Activated T-cell treated with anti-CD3 and anti-CD28 coated beads, Interleukin-2, amount 50 U/mL, for 72 hours (primary cell): ENCODE measurements at regions not wholly inside any gene's neighbourhood (a gene's known extent, or its start where the extent isn't known, plus 50 kb on each side); places are given as distances from the start of the nearest gene placed in this dataset.

Source experiments
- ATAC-seq, 2 donors: fragments of 150-1000 bp; cut with Tn5 transposase; replicated peaks in 1 of 2; 2 replicates each; pipeline ENCODE4 v1.10.0; 2021; ENCODE audit warnings: moderate library complexity in 2 of 2, mild to moderate bottlenecking in 1 of 2
- DNase-seq, 2 donors: peaks; one replicate each; pipeline ENCODE4 v3.0.0; 2021 to 2022; ENCODE audit warnings: mixed read lengths in 1 of 2
- H3K27ac Mint-ChIP-seq: one replicate; pipeline ENCODE4 v1.8.0; 2022; ENCODE audit warnings: mild to moderate bottlenecking, moderate library complexity, mixed read lengths
- H3K27me3 Mint-ChIP-seq: one replicate; pipeline ENCODE4 v1.8.0; 2022; ENCODE audit warnings: low read depth, mixed read lengths
- H3K36me3 Mint-ChIP-seq, 2 donors: one replicate each; pipeline ENCODE4 v1.8.0; 2022; ENCODE audit warnings: mixed read lengths in 2 of 2, mild to moderate bottlenecking in 1 of 2; ENCODE audit not compliant: insufficient read depth in 2 of 2
- H3K4me1 Mint-ChIP-seq: one replicate; pipeline ENCODE4 v1.8.0; 2022; ENCODE audit warnings: low read depth, mixed read lengths
- H3K4me3 Mint-ChIP-seq, 2 donors: one replicate each; pipeline ENCODE4 v1.8.0; 2022; ENCODE audit warnings: mild to moderate bottlenecking in 2 of 2, mixed read lengths in 2 of 2, moderate library complexity in 2 of 2
- H3K9me3 Mint-ChIP-seq, 2 donors: one replicate each; pipeline ENCODE4 v1.8.0; 2022; ENCODE audit warnings: mixed read lengths in 2 of 2

DNA sequence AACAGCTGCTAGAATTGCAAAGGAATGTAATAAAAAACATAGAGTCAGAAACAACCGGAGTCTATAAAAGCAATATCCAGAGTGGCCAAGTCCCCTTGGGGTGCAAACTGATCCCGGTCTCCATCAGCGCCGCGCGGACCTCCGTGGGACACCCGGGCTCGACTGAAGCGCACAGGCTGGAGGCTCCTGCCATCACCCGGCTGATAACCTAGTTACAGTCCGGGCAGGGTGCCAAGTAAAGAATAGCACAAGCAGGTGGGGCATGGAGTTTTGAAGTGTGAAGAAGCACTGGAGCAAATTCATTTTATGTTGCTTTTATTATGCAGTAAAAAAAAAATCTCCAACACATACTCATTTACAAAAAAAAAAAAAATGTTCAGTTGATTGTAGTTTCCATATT, 205.1 kb upstream of the GMDS start:
- DNase-seq = no peak
- H3K27ac Mint-ChIP-seq = no peak overlapping the region
- no peaks in the 10 kb centered on the region for H3K36me3 Mint-ChIP-seq
- H3K9me3 Mint-ChIP-seq = no peaks in the 10 kb centered on the region
- H3K4me3 Mint-ChIP-seq = no peak overlapping the region
- peaks cover 15% of the 10 kb centered on the region for H3K27me3 Mint-ChIP-seq
- peaks cover 6% of the 10 kb centered on the region for H3K4me1 Mint-ChIP-seq
- ATAC-seq = no peak

GRCh38 chr6:2449572-2449940, 204.2 kb upstream of the GMDS start:
- H3K4me3 Mint-ChIP-seq = no peak overlapping the region
- peaks cover 6% of the 10 kb centered on the region for H3K4me1 Mint-ChIP-seq
- DNase-seq (no peak), ATAC-seq (no peak)
- peaks cover 15% of the 10 kb centered on the region for H3K27me3 Mint-ChIP-seq
- no peaks in the 10 kb centered on the region for H3K9me3 Mint-ChIP-seq
- no peak overlapping the region for H3K27ac Mint-ChIP-seq
- H3K36me3 Mint-ChIP-seq = no peaks in the 10 kb centered on the region

DNA sequence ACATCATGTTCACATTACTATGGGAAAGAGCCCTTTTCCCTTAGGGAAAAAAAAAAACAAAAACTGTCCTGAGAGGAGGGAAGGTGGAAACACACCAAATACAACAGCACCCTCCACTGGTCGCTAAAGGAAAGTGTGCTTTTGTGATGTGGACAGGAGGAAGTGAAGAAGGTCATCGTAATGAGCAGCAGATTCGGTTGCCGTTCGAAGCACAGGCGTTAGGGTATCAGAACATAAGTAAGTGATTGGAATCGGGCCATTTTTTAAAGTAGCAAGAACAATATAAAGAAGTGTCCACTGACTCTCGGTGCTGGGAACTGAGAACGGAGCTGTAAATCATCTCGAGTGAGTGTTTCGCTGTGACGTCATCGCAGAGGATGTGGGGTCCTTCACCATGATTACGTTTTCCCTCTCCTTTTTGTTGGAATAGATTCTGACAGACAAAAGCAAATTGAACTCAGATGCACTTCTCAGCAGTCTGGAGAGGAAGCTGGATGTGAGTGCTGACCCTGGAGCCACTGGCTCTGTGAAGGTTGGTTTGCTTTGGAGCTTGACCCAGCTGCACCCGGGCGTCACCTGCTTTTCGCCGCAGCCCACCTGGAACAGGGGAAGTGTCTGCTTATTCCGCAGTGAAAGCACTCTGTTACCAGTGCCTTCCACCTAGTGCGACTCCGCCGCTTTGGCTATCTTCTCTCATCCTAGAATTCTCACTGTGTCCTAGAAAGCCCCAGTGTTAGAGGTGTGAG, 203.6 kb upstream of the GMDS start:
- no peaks in the 10 kb centered on the region for H3K9me3 Mint-ChIP-seq
- DNase-seq = peak; percentile 13 to 34

DNA sequence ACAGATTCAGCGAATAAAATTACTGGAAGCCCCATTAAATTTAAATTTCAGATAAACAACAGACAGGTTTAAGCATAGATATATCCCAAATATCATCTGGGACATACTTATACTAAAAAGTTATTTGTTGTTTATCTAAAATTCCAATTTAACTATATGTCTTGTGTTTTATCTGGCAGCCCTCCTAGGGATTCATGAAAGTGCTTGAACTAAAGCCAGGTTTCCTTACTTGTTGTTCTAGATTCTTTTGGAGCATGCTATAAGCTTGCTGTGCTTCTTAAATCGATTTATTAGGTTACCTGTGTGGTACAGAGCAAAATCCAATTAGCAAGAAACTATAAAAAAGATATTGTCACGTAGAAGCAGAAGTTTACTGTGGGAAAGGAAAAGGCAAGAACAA, 202.5 kb upstream of the GMDS start:
- H3K4me1 Mint-ChIP-seq = peaks cover 6% of the 10 kb centered on the region
- no peak overlapping the region for H3K27ac Mint-ChIP-seq
- H3K9me3 Mint-ChIP-seq = no peaks in the 10 kb centered on the region
- DNase-seq = no peak
- no peak overlapping the region for H3K4me3 Mint-ChIP-seq
- peaks cover 15% of the 10 kb centered on the region for H3K27me3 Mint-ChIP-seq
- H3K36me3 Mint-ChIP-seq = no peaks in the 10 kb centered on the region
- ATAC-seq = no peak

More for the DNA sequence above, 203.6 kb upstream of the GMDS start:
- Mint-ChIP-seq H3K4me3 (peak overlapping the region; percentile 36 to 81), H3K36me3 (no peaks in the 10 kb centered on the region), H3K27ac (no peak overlapping the region), H3K4me1 (peaks cover 6% of the 10 kb centered on the region), H3K27me3 (peaks cover 15% of the 10 kb centered on the region)
- ATAC-seq = peak; percentile 47 to 64

GRCh38 chr6:2447318-2447920, 202.0 kb upstream of the GMDS start:
- Mint-ChIP-seq H3K4me1 (peaks cover 6% of the 10 kb centered on the region), H3K9me3 (no peaks in the 10 kb centered on the region), H3K27me3 (peaks cover 15% of the 10 kb centered on the region), H3K4me3 (no peak overlapping the region), H3K36me3 (no peaks in the 10 kb centered on the region), H3K27ac (no peak overlapping the region)
- ATAC-seq (no peak), DNase-seq (no peak)

DNA sequence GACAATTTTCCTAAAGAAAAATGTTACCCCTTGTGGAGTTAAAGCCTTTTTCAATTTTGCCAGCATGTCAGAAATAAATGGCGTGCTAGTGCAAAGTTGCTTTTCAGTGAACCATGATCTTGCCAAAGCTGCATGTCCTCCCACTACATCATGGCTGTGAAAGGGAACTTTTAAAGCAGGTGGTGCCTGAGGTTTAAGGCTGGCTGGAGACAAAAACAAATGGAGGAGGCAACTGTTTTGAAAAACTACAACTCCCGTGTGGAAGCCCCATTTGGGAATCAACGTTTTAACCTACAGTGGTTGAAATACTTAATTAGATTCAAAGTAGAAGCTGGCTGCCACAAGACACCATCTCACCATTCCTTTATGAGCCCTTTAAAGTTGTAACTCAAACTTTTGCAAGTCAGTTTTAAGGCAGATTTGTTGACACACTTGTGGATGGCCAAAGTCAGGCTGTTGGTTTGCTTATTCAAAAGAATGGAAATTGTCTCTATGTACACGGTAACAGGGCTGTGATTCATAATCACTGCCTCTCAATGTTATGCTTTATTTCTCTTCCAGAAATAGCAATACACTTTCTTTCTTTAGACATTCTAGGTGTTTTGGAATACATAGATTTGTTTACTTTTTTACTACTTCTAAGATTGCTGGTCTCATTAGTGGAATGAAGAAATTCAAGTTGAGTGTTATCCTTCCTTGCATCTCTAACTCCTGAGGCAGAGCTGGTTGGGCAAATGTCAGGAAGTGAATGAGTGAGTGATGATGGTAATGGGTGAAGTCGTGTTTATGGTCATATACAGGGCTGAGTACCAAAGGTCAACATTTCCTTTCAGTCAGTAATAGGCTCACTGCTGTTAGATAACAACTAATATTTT, 196.4 kb upstream of the GMDS start:
- Mint-ChIP-seq H3K4me3 (no peak overlapping the region), H3K36me3 (no peaks in the 10 kb centered on the region), H3K4me1 (no peaks in the 10 kb centered on the region), H3K9me3 (no peaks in the 10 kb centered on the region), H3K27ac (no peak overlapping the region), H3K27me3 (no peaks in the 10 kb centered on the region)
- DNase-seq = no peak
- no peak for ATAC-seq

- ATAC-seq = no peak
- Mint-ChIP-seq H3K36me3 (no peaks in the 10 kb centered on the region), H3K27me3 (no peaks in the 10 kb centered on the region), H3K4me3 (no peak overlapping the region), H3K27ac (no peak overlapping the region), H3K9me3 (no peaks in the 10 kb centered on the region), H3K4me1 (no peaks in the 10 kb centered on the region)
- DNase-seq = no peak
Measured at GRCh38 chr6:2440516-2440915, 195.1 kb upstream of the GMDS start.

DNA sequence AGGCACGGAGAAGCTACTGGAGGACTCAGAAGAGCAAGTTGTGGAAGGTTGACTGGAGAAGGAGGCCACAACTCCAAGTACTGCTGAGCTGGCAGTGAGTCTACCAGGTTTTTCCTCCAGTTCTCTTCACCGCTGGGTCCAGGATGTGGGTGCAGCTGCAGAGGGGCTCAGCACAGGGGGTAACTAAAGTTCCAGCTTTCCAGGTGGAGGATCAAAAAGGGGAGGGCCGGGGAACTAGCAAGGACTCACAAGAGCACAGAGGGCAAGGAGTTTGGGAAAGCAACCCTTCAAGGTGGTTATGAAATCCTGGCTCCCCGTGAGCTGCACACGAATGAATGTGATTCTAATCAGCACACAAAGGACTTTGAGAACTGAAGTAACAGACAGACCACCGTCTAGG, 194.2 kb upstream of the GMDS start:
- no peak overlapping the region for H3K4me3 Mint-ChIP-seq
- no peak for DNase-seq
- H3K27me3 Mint-ChIP-seq = no peaks in the 10 kb centered on the region
- no peak for ATAC-seq
- no peak overlapping the region for H3K27ac Mint-ChIP-seq
- no peaks in the 10 kb centered on the region for H3K9me3 Mint-ChIP-seq
- no peaks in the 10 kb centered on the region for H3K36me3 Mint-ChIP-seq
- no peaks in the 10 kb centered on the region for H3K4me1 Mint-ChIP-seq

DNA sequence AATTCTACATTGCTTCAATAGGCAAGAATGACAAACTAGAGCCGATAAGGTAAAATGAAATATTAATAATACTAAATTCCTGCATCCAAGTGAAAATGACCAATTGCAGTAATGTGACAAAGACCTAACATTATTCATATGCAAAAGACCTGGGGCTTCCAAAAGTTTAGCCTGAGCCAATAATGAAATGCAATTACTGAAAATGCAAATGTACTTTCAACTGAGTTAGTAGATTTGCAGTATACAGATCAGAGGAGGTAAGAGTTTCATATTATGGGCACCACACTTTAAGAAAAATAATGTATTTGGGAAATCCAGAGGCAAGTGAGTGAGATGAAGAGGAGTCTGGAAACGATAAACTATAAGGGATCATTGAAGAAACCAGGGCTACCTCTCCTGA, 193.7 kb upstream of the GMDS start:
- no peaks in the 10 kb centered on the region for H3K27me3 Mint-ChIP-seq
- DNase-seq = no peak
- no peak for ATAC-seq
- H3K9me3 Mint-ChIP-seq = no peaks in the 10 kb centered on the region
- no peaks in the 10 kb centered on the region for H3K4me1 Mint-ChIP-seq
- H3K27ac Mint-ChIP-seq = no peak overlapping the region
- H3K4me3 Mint-ChIP-seq = no peak overlapping the region
- no peaks in the 10 kb centered on the region for H3K36me3 Mint-ChIP-seq

DNA sequence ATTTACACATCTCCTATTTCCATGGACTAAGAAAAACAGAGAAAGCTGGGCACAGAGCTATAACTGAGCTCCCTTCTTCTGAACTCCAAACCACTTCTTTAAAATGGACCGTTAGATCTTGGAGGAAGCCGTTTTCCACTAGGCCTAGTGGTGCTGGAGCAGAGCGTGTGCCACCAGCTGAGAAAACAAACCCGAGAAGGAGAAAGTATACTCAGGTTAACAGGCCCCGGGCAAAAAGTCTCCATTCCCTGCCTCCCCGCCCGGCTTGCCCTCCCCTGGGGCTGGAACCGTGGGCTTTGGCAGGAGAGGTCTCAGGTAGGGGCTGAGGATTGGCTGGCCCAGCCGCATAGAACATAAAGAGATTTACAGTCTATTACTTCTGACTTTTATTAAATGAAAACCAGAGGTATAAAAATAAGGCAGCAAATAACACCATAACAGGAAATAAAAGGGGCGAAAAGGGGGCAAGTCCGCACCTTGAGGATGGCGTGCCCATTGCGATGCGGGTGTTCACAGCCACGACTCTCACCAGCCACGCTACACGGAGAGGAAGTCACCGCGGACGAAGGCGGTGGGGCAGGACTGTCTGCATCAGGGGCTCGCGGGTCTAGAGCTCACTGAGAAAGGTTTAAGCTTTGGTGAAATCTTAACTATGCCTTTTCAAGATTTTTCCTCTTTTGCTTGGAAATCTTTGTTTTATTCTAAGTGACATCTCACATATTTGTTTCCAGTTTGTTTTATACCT, 191.2 kb upstream of the GMDS start:
- H3K4me1 Mint-ChIP-seq = no peaks in the 10 kb centered on the region
- H3K36me3 Mint-ChIP-seq = no peaks in the 10 kb centered on the region
- H3K9me3 Mint-ChIP-seq = no peaks in the 10 kb centered on the region
- no peaks in the 10 kb centered on the region for H3K27me3 Mint-ChIP-seq
- DNase-seq (no peak), ATAC-seq (no peak)
- no peak overlapping the region for H3K4me3 Mint-ChIP-seq
- H3K27ac Mint-ChIP-seq = no peak overlapping the region

DNA sequence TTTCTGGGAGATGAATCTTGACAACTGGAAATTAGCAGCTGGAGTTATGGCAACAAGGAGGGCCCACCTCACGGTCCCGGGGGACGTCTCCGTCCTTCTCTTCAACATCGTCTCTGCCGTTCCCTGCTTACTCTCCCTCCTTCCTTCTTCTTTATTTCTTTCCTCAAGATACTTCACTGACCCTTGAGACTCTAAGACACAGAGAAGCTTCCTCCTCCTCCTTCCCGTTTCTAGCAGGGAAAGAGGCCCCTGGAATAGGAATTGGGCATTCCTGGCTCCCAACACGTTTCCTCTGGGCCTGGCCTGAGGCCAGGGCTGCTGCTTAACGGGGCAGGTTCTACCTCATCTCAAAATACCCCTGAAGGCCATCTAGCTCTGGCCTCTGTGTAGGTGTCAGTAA, 189.9 kb upstream of the GMDS start:
- no peaks in the 10 kb centered on the region for H3K27me3 Mint-ChIP-seq
- H3K27ac Mint-ChIP-seq = no peak overlapping the region
- ATAC-seq (no peak), DNase-seq (no peak)
- no peaks in the 10 kb centered on the region for H3K36me3 Mint-ChIP-seq
- no peaks in the 10 kb centered on the region for H3K4me1 Mint-ChIP-seq
- H3K4me3 Mint-ChIP-seq = no peak overlapping the region
- no peaks in the 10 kb centered on the region for H3K9me3 Mint-ChIP-seq

DNA sequence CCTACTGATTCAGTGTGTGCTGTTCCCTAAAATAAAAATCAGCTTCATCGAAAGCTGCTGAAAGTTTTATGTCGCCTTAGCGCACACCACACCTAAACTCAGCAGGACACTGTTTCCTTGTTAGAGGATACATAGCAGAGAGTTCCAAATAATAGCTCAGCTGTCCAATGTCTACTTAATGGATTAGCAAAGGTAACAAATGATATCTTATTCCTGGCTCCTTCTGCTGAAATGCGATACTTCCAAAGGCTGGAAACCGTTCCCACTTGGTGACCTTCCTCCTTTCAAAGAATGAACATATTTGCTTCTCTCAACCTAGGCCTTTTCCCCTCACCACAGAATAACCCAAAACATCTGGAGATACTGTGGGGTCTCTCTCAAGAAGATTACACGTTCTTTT, 189.5 kb upstream of the GMDS start:
- Mint-ChIP-seq H3K36me3 (no peaks in the 10 kb centered on the region), H3K4me1 (no peaks in the 10 kb centered on the region), H3K4me3 (no peak overlapping the region), H3K27ac (no peak overlapping the region), H3K9me3 (no peaks in the 10 kb centered on the region), H3K27me3 (no peaks in the 10 kb centered on the region)
- DNase-seq (no peak), ATAC-seq (no peak)

DNA sequence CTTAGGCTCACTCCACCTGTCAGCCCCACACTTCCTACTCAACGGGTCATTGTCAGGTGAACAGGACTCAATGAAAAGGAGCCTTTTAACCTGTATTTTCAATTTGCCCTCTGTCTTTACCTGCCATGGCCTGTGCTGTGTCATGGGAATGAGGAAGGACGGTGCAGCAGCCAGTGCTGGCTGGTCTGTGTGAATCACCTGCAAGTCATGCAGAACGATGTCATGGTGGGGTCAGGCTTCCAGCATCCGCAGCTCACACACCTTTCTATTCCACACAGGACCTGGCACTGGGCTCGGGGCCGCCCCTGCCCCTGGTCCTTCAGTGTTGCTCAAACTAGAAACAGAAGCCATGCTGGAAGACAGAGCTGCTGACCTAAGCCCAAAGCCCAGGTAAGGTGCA, 188.7 kb upstream of the GMDS start:
- ATAC-seq = no peak
- no peak overlapping the region for H3K27ac Mint-ChIP-seq

More for the DNA sequence above, 188.7 kb upstream of the GMDS start:
- Mint-ChIP-seq H3K9me3 (no peaks in the 10 kb centered on the region), H3K4me3 (no peak overlapping the region), H3K4me1 (no peaks in the 10 kb centered on the region), H3K36me3 (no peaks in the 10 kb centered on the region), H3K27me3 (no peaks in the 10 kb centered on the region)
- DNase-seq = no peak
